Stimulated activated naive CD8-positive, alpha-beta T cell treated with anti-CD3 and anti-CD28 coated beads, Interleukin-15, amount 100 ng/mL, for 72 hours (primary cell): ENCODE measurements at regions not wholly inside any gene's neighbourhood (a gene's known extent, or its start where the extent isn't known, plus 50 kb on each side); places are given as distances from the start of the nearest gene placed in this dataset.
"Not testable (repeated sequence)": the region's sequence is repeated elsewhere in the genome, so short reads cannot be mapped to it uniquely, and the experiment has no call there.

Source experiments
- ATAC-seq: fragments of 150-1000 bp; cut with Tn5 transposase; 2 replicates; pipeline ENCODE4 v1.10.0; 2021; ENCODE audit warnings: mild to moderate bottlenecking, moderate library complexity
- DNase-seq, 2 donors: peaks; one replicate each; pipeline ENCODE4 v3.0.0; 2021 to 2022
- H3K27ac Mint-ChIP-seq, 2 donors: one replicate each; pipeline ENCODE4 v1.8.0; 2022; ENCODE audit warnings: mild to moderate bottlenecking in 2 of 2, mixed read lengths in 2 of 2, moderate library complexity in 2 of 2
- H3K27me3 Mint-ChIP-seq: one replicate; pipeline ENCODE4 v1.8.0; 2022; ENCODE audit warnings: mixed read lengths
- H3K4me1 Mint-ChIP-seq: one replicate; pipeline ENCODE4 v1.8.0; 2022; ENCODE audit warnings: mild to moderate bottlenecking, mixed read lengths
- H3K4me3 Mint-ChIP-seq, 2 donors: one replicate each; pipeline ENCODE4 v1.8.0; 2022; ENCODE audit warnings: mild to moderate bottlenecking in 2 of 2, mixed read lengths in 2 of 2, moderate library complexity in 1 of 2
- H3K9me3 Mint-ChIP-seq, 2 donors: one replicate each; pipeline ENCODE4 v1.8.0; 2022; ENCODE audit warnings: mixed read lengths in 2 of 2

- Mint-ChIP-seq H3K4me1 (no peaks in the 10 kb centered on the region), H3K27me3 (no peaks in the 10 kb centered on the region), H3K9me3 (peaks cover 0 to 11% of the 10 kb centered on the region in 2 donors), H3K27ac (no peak overlapping the region), H3K4me3 (no peak overlapping the region)
- DNase-seq: no peak
- ATAC-seq: no peak
These were observed 211.6 kb upstream of the MAGI2 start for GRCh38 chr7:79664884-79665676.

DNA sequence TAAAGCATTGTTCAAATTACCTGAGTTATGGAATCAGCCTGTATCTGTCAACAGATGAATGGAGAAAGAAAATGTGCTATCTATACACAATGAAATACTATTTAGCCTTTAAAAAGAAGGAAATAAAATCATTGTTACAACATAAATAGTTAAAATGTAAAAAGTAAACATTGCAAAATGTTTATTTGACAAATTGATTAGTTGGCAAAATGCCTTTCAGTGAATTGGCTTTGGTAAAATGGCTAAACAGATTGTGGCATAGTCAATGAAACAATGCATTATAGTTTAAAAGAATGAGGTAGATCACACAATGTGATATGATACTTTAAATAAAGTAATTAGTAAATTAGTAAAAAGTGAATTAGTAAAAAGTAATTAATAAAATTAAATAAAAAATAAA is 204.8 kb upstream of the MAGI2 start:
- ATAC-seq (no peak), DNase-seq (no peak)

DNA sequence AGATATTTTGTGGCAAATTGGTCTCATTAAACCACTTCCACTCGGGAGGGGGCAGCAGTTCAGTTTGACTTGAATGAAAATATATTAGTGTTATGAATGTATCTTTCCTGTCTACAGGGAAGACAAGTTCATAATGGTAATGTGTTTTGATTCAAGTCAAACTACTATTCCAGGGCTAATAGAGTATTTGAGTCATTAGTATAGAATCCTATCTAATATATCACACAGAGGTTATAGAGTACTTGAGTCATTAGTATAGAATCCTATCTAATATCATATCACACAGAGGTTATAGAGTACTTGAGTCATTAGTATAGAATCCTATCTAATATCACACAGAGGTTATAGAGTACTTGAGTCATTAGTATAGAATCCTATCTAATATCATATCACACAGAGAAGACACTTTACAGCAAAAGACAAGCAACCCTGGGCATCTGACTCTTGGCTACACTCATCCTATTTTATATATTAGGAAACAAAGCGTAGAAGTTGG is 199.7 kb upstream of the MAGI2 start:
- H3K27ac Mint-ChIP-seq: no peak overlapping the region
- ATAC-seq: no peak
- DNase-seq: no peak
- H3K9me3 Mint-ChIP-seq: no peaks in the 10 kb centered on the region
- no peak overlapping the region for H3K4me3 Mint-ChIP-seq
- no peaks in the 10 kb centered on the region for H3K4me1 Mint-ChIP-seq
- no peaks in the 10 kb centered on the region for H3K27me3 Mint-ChIP-seq

More for the DNA sequence above, 204.8 kb upstream of the MAGI2 start:
- Mint-ChIP-seq H3K4me1 (no peaks in the 10 kb centered on the region), H3K4me3 (no peak overlapping the region), H3K9me3 (no peaks in the 10 kb centered on the region), H3K27me3 (no peaks in the 10 kb centered on the region), H3K27ac (no peak overlapping the region)

- H3K4me1 Mint-ChIP-seq: no peaks in the 10 kb centered on the region
- no peak for ATAC-seq
- H3K4me3 Mint-ChIP-seq: no peak overlapping the region
- H3K9me3 Mint-ChIP-seq: no peaks in the 10 kb centered on the region
- H3K27ac Mint-ChIP-seq: no peak overlapping the region
- H3K27me3 Mint-ChIP-seq: no peaks in the 10 kb centered on the region
- no peak for DNase-seq
These were observed 199.2 kb upstream of the MAGI2 start for GRCh38 chr7:79652619-79653018.

GRCh38 chr7:79647711-79648110 is 194.2 kb upstream of the MAGI2 start:
- DNase-seq (no peak), ATAC-seq (no peak)
- no peak overlapping the region for H3K4me3 Mint-ChIP-seq
- no peaks in the 10 kb centered on the region for H3K4me1 Mint-ChIP-seq
- peak overlapping the region in 1 of 2 donors; percentile 16 for H3K27ac Mint-ChIP-seq
- no peaks in the 10 kb centered on the region for H3K27me3 Mint-ChIP-seq
- no peaks in the 10 kb centered on the region for H3K9me3 Mint-ChIP-seq

- H3K4me1 Mint-ChIP-seq: no peaks in the 10 kb centered on the region
- H3K27ac Mint-ChIP-seq: no peak overlapping the region
- ATAC-seq (no peak), DNase-seq (no peak)
- no peaks in the 10 kb centered on the region for H3K9me3 Mint-ChIP-seq
- H3K4me3 Mint-ChIP-seq: no peak overlapping the region
- H3K27me3 Mint-ChIP-seq: no peaks in the 10 kb centered on the region
These were observed 192.8 kb upstream of the MAGI2 start for GRCh38 chr7:79646278-79646677.

DNA sequence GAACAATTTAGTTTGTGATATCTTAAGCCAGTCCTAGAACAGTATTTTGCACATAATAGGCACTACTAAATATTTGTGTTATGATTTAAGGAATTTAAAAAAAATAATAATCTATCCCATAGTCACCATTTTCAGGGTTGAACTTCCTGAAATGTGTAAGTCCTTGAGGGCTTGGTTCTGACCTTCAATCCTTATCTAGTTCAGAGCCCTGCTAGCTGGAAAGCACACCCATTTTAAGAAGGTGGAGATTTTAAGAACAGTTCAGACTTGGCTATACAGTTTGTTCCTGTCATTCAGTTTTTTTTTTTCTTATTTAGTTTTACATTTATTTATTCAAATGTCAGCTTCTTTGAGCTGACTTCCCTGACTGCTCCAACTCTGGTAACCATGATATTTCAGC is 183.4 kb upstream of the MAGI2 start:
- H3K9me3 Mint-ChIP-seq: no peaks in the 10 kb centered on the region
- no peak overlapping the region for H3K4me3 Mint-ChIP-seq
- no peak overlapping the region for H3K27ac Mint-ChIP-seq
- no peak for ATAC-seq
- no peak for DNase-seq
- H3K27me3 Mint-ChIP-seq: no peaks in the 10 kb centered on the region
- no peaks in the 10 kb centered on the region for H3K4me1 Mint-ChIP-seq

- not testable (repeated sequence) for H3K4me1 Mint-ChIP-seq, H3K4me3 Mint-ChIP-seq, H3K9me3 Mint-ChIP-seq, DNase-seq, H3K27ac Mint-ChIP-seq, ATAC-seq, H3K27me3 Mint-ChIP-seq
These were observed 172.5 kb upstream of the MAGI2 start for GRCh38 chr7:79625921-79626320.

DNA sequence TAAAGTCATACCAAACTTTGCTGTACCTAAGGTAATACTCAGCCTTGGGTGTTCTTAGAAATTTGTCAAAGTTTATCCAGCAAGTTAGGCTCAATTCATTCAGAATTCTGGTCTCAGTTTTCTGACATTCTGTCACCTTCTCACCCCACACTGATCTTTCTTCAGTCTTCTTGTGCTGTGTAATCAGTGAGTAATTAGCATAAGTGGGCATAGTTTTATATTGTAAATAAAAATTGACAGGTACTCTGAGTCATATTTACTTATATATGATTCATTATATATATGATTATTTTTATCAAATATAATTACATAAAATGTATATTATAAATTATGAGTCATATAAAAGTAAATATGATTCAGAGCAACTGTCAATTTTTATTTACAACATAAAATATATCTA is 170.9 kb upstream of the MAGI2 start:
- Mint-ChIP-seq H3K4me1 (no peaks in the 10 kb centered on the region), H3K4me3 (no peak overlapping the region), H3K27ac (no peak overlapping the region), H3K27me3 (no peaks in the 10 kb centered on the region), H3K9me3 (no peaks in the 10 kb centered on the region)
- ATAC-seq: no peak
- no peak for DNase-seq

GRCh38 chr7:79622781-79623180 is 169.3 kb upstream of the MAGI2 start:
- ATAC-seq (peak; percentile 66), DNase-seq (no peak)
- Mint-ChIP-seq H3K4me3 (no peak overlapping the region), H3K9me3 (no peaks in the 10 kb centered on the region), H3K27me3 (no peaks in the 10 kb centered on the region), H3K4me1 (no peaks in the 10 kb centered on the region), H3K27ac (no peak overlapping the region)

- Mint-ChIP-seq H3K27me3 (no peaks in the 10 kb centered on the region), H3K4me3 (no peak overlapping the region), H3K9me3 (no peaks in the 10 kb centered on the region), H3K27ac (no peak overlapping the region), H3K4me1 (no peaks in the 10 kb centered on the region)
- no peak for ATAC-seq
- DNase-seq: no peak
These were observed 166.8 kb upstream of the MAGI2 start for GRCh38 chr7:79620291-79620690.

GRCh38 chr7:79619216-79619615 is 165.7 kb upstream of the MAGI2 start:
- Mint-ChIP-seq H3K4me1 (no peaks in the 10 kb centered on the region), H3K27me3 (no peaks in the 10 kb centered on the region), H3K4me3 (no peak overlapping the region), H3K27ac (no peak overlapping the region), H3K9me3 (no peaks in the 10 kb centered on the region)
- no peak for ATAC-seq
- no peak for DNase-seq

GRCh38 chr7:79615871-79616640 is 162.6 kb upstream of the MAGI2 start:
- Mint-ChIP-seq H3K27ac (no peak overlapping the region), H3K4me1 (no peaks in the 10 kb centered on the region), H3K4me3 (no peak overlapping the region), H3K27me3 (no peaks in the 10 kb centered on the region), H3K9me3 (no peaks in the 10 kb centered on the region)
- DNase-seq (no peak), ATAC-seq (no peak)

- Mint-ChIP-seq H3K9me3 (no peaks in the 10 kb centered on the region), H3K27ac (no peak overlapping the region), H3K4me3 (no peak overlapping the region), H3K27me3 (no peaks in the 10 kb centered on the region), H3K4me1 (no peaks in the 10 kb centered on the region)
- no peak for ATAC-seq
- no peak for DNase-seq
These were observed 162.0 kb upstream of the MAGI2 start for GRCh38 chr7:79615466-79615865.

GRCh38 chr7:79612903-79613302 is 159.4 kb upstream of the MAGI2 start:
- no peak overlapping the region for H3K27ac Mint-ChIP-seq
- H3K27me3 Mint-ChIP-seq: no peaks in the 10 kb centered on the region
- ATAC-seq (no peak), DNase-seq (no peak)
- no peak overlapping the region for H3K4me3 Mint-ChIP-seq
- H3K4me1 Mint-ChIP-seq: no peaks in the 10 kb centered on the region
- H3K9me3 Mint-ChIP-seq: no peaks in the 10 kb centered on the region

DNA sequence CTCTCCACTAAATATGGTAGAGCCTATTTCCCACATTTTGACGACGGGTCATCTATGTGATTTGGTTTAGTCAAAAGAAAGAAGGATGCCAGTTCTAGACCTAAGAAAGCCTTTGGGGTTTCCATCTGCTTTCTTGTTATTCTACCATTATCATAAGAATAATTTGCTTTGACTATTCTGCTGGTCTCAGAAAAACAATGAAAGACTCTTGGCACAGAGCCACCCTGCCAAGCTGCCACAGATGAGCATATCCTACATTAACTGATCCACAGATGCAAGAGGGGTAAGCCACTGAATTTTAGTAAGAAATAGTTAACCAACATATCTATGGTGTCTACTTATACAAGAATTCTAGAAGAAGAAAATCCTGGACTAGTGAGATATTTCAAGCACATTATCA is 158.6 kb upstream of the MAGI2 start:
- Mint-ChIP-seq H3K27me3 (no peaks in the 10 kb centered on the region), H3K4me1 (no peaks in the 10 kb centered on the region), H3K9me3 (no peaks in the 10 kb centered on the region), H3K27ac (no peak overlapping the region), H3K4me3 (no peak overlapping the region)
- no peak for DNase-seq
- no peak for ATAC-seq
